K562 (cell line): ENCODE measurements at regions not wholly inside any gene's neighbourhood (a gene's known extent, or its start where the extent isn't known, plus 50 kb on each side); places are given as distances from the start of the nearest gene placed in this dataset.

Source experiments
- HMG20B ChIP-seq: fragments of 250-450 bp; sonication (Bioruptor Pico); IDR thresholded peaks from 2 replicates; pipeline ENCODE4 v1.5.0; 2021; ENCODE audit warnings: mild to moderate bottlenecking
- RBM15 ChIP-seq: fragments of 200-400 bp; formaldehyde crosslinking; IDR thresholded peaks from 2 replicates; pipeline ENCODE4 v1.6.1; 2018; ENCODE audit warnings: mild to moderate bottlenecking, low read length, moderate library complexity; ENCODE audit not compliant: insufficient read depth

DNA sequence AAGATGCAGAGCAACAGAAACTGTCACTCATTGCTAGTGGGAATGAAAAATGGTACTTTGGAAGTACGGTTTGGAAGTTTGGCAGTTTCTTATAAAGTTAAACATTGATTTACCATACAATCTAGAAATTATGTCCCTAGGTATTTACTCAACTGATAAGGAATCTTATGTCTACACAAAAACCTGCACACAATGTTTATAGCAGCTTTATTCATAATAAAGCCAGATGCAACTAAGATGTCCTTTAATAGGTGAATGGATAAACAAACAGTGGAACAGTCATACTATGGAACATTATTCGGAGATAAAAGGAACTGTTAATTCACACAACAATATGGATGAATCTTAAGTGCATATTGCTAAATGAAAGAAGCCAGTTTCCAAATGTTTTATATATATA lies 96.2 kb upstream of the SIRPA start:
- no peak for TF ChIP-seq RBM15
- TF ChIP-seq HMG20B (CRISPR knock-in tag): no peak
